Mesenchymal stem cell (in vitro differentiated cells and primary cell): ENCODE measurements at regions not wholly inside any gene's neighbourhood (a gene's known extent, or its start where the extent isn't known, plus 50 kb on each side); places are given as distances from the start of the nearest gene placed in this dataset.
"Not testable (repeated sequence)": the region's sequence is repeated elsewhere in the genome, so short reads cannot be mapped to it uniquely, and the experiment has no call there.

Experiments used
- DNase-seq: peaks from one replicate; pipeline ENCODE4 v3.0.0-alpha.2; 2013
- H2AFZ ChIP-seq: one replicate; pipeline ENCODE4 v1.6.1; 2013; ENCODE audit warnings: low read depth, mild to moderate bottlenecking, control low read depth, inconsistent platforms, low read length, moderate library complexity
- H2AK5ac ChIP-seq: 2 replicates; pipeline ENCODE4 v1.6.1; 2013; ENCODE audit warnings: low read length, moderate library complexity, mild to moderate bottlenecking, inconsistent platforms; ENCODE audit not compliant: severe bottlenecking
- H2BK120ac ChIP-seq: one replicate; pipeline ENCODE4 v1.6.1; 2013; ENCODE audit warnings: low read depth, mild to moderate bottlenecking, inconsistent platforms, low read length, moderate library complexity
- H2BK12ac ChIP-seq, 2 experiments: one replicate each; pipeline ENCODE4 v1.6.1; 2013; ENCODE audit warnings: inconsistent platforms in 2 of 2, low read length in 2 of 2, mild to moderate bottlenecking in 2 of 2, moderate library complexity in 2 of 2, control low read depth in 1 of 2
- H2BK15ac ChIP-seq: one replicate; pipeline ENCODE4 v1.6.1; 2013; ENCODE audit warnings: mild to moderate bottlenecking, low read depth, inconsistent platforms; ENCODE audit not compliant: poor library complexity, severe bottlenecking
- H2BK5ac ChIP-seq: 2 replicates; pipeline ENCODE4 v1.6.1; 2013; ENCODE audit warnings: low read depth, mild to moderate bottlenecking, low read length, control low read depth, inconsistent platforms; ENCODE audit not compliant: poor library complexity, severe bottlenecking
- H3K14ac ChIP-seq, 2 experiments: one replicate each; pipeline ENCODE4 v1.6.1; 2013; ENCODE audit warnings: inconsistent platforms in 2 of 2, low read length in 2 of 2, control low read depth in 1 of 2, mild to moderate bottlenecking in 1 of 2, moderate library complexity in 1 of 2
- H3K18ac ChIP-seq, 2 experiments: one replicate each; pipeline ENCODE4 v1.6.1; 2013; ENCODE audit warnings: inconsistent platforms in 2 of 2, low read length in 2 of 2, control low read depth in 1 of 2, low read depth in 1 of 2, mild to moderate bottlenecking in 1 of 2
- H3K23ac ChIP-seq, 2 experiments: one replicate each; pipeline ENCODE4 v1.6.1; 2013; ENCODE audit warnings: inconsistent platforms in 2 of 2, low read length in 2 of 2, mild to moderate bottlenecking in 2 of 2, moderate library complexity in 2 of 2, control low read depth in 1 of 2
- H3K27ac ChIP-seq: 2 replicates; pipeline ENCODE4 v1.5.1; 2013; ENCODE audit warnings: mild to moderate bottlenecking, moderate library complexity, low read length, control low read depth, inconsistent platforms; ENCODE audit not compliant: poor library complexity, severe bottlenecking
- H3K27me3 ChIP-seq, 2 experiments: 2 replicates each; pipeline versions ENCODE4 v1.6.1 to v1.7.0; 2013; ENCODE audit warnings: low read length in 2 of 2, mild to moderate bottlenecking in 2 of 2, moderate library complexity in 2 of 2, control low read depth in 1 of 2, inconsistent platforms in 1 of 2; ENCODE audit not compliant: control insufficient read depth in 1 of 2, insufficient read depth in 1 of 2
- H3K36me3 ChIP-seq, 2 experiments: 2 replicates each; pipeline versions ENCODE4 v1.6.1 to v1.7.0; 2013; ENCODE audit warnings: low read length in 2 of 2, control low read depth in 1 of 2, inconsistent platforms in 1 of 2, low read depth in 1 of 2, mild to moderate bottlenecking in 1 of 2; ENCODE audit not compliant: insufficient read depth in 2 of 2, control insufficient read depth in 1 of 2
- H3K4ac ChIP-seq, 2 experiments: one replicate each; pipeline ENCODE4 v1.6.1; 2013; ENCODE audit warnings: inconsistent platforms in 2 of 2, low read length in 2 of 2, mild to moderate bottlenecking in 2 of 2, moderate library complexity in 2 of 2, control low read depth in 1 of 2, low read depth in 1 of 2
- H3K4me1 ChIP-seq: 2 replicates; pipeline ENCODE4 v1.6.1; 2013; ENCODE audit warnings: low read depth, low read length, control low read depth; ENCODE audit not compliant: control insufficient read depth, insufficient read depth
- H3K4me2 ChIP-seq: 2 replicates; pipeline ENCODE4 v1.6.1; 2013; ENCODE audit warnings: low read length, mild to moderate bottlenecking, inconsistent platforms; ENCODE audit not compliant: poor library complexity, severe bottlenecking
- H3K4me3 ChIP-seq, 2 experiments: 2 replicates each; pipeline versions ENCODE4 v1.5.1 to v1.7.0; 2013; ENCODE audit warnings: low read length in 2 of 2, mild to moderate bottlenecking in 2 of 2, control low read depth in 1 of 2, low read depth in 1 of 2; ENCODE audit not compliant: insufficient read depth in 1 of 2
- H3K79me1 ChIP-seq: replicated peaks from 2 replicates; pipeline ENCODE4 v1.6.1; 2013; ENCODE audit warnings: mild to moderate bottlenecking, control low read depth, low read length, inconsistent platforms; ENCODE audit not compliant: poor library complexity, severe bottlenecking
- H3K9ac ChIP-seq: 2 replicates; pipeline ENCODE4 v1.7.0; 2013; ENCODE audit warnings: mild to moderate bottlenecking, low read length, moderate library complexity
- H3K9me3 ChIP-seq: 2 replicates; pipeline ENCODE4 v1.7.0; 2013; ENCODE audit warnings: mild to moderate bottlenecking, low read length; ENCODE audit not compliant: control insufficient read depth
- H4K8ac ChIP-seq: one replicate; pipeline ENCODE4 v1.6.1; 2013; ENCODE audit warnings: inconsistent platforms, mild to moderate bottlenecking, low read length, moderate library complexity
- H4K91ac ChIP-seq: one replicate; pipeline ENCODE4 v1.6.1; 2013; ENCODE audit warnings: mild to moderate bottlenecking, low read length, inconsistent platforms
- WGBS: methylation state at CpG from one replicate; pipeline ENCODE4 v1.1.7; 2013; ENCODE audit warnings: mixed read lengths; 5-methylcytosine and 5-hydroxymethylcytosine counted together

- Histone ChIP-seq H3K23ac (no peak overlapping the region), H3K14ac (no peak overlapping the region), H3K9ac (no peak overlapping the region), H3K4me3 (no peak overlapping the region), H2BK12ac (no peak overlapping the region), H3K4me2 (no peak overlapping the region), H3K27me3 (peaks cover 0 to 6% of the 10 kb centered on the region in 2 experiments), H3K4me1 (peaks cover 6% of the 10 kb centered on the region), H4K91ac (no peak overlapping the region), H3K18ac (no peak overlapping the region), H3K27ac (no peak overlapping the region), H3K4ac (no peak overlapping the region), H3K9me3 (no peaks in the 10 kb centered on the region), H2AK5ac (no peak overlapping the region), H2BK5ac (no peak overlapping the region), H3K79me1 (no peaks in the 10 kb centered on the region), H2AFZ (no peak overlapping the region), H3K36me3 (no peaks in the 10 kb centered on the region), H2BK120ac (no peak overlapping the region), H2BK15ac (no peak overlapping the region), H4K8ac (no peak overlapping the region)
- WGBS = 15% methylated on average over 2 of the region's 3 CpGs
- no peak for DNase-seq
Observed at GRCh38 chr1:65026235-65026634, 59.9 kb upstream of the JAK1 start.

- no peaks in the 10 kb centered on the region for H3K79me1 ChIP-seq
- no peak overlapping the region for H3K4me2 ChIP-seq
- no peak overlapping the region for H3K9ac ChIP-seq
- no peak overlapping the region for H2BK15ac ChIP-seq
- WGBS = 80% methylated on average over 5 of the region's 5 CpGs
- DNase-seq = no peak
- no peak overlapping the region for H3K4ac ChIP-seq
- no peak overlapping the region for H2BK5ac ChIP-seq
- H3K36me3 ChIP-seq = no peaks in the 10 kb centered on the region
- no peak overlapping the region for H2AFZ ChIP-seq
- no peak overlapping the region for H2BK12ac ChIP-seq
- H4K91ac ChIP-seq = peak overlapping the region; percentile 7
- H2AK5ac ChIP-seq = no peak overlapping the region
- no peak overlapping the region for H3K18ac ChIP-seq
- no peak overlapping the region for H3K27ac ChIP-seq
- no peak overlapping the region for H3K23ac ChIP-seq
- H3K27me3 ChIP-seq = peaks cover 0 to 6% of the 10 kb centered on the region in 2 experiments
- peaks cover 6% of the 10 kb centered on the region for H3K4me1 ChIP-seq
- no peak overlapping the region for H3K4me3 ChIP-seq
- no peaks in the 10 kb centered on the region for H3K9me3 ChIP-seq
- H4K8ac ChIP-seq = no peak overlapping the region
- H2BK120ac ChIP-seq = no peak overlapping the region
- no peak overlapping the region for H3K14ac ChIP-seq
Observed at GRCh38 chr1:65027666-65028358, 61.5 kb upstream of the JAK1 start.

DNA sequence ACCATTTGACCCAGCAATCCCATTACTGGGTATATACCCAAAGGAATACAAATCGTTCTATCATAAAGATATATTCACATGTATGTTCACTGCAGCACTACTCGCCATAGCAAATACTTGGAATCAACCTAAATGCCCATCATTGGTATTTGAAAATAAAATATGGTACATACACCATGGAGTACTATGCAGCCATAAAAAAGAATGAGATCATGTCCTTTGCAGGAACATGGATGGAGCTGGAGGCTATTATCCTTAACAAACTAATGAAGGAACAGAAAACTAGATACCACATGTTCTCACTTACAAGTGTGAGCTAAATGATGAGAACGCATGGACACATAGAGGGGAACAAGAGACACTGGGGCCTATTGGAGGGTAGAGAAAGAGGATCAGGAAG, 63.1 kb upstream of the JAK1 start:
- WGBS = 78% methylated on average over 1 of the region's 3 CpGs
- H3K27ac ChIP-seq, H2BK15ac ChIP-seq, H2BK120ac ChIP-seq, H4K8ac ChIP-seq, H2BK12ac ChIP-seq, DNase-seq, H2BK5ac ChIP-seq, H3K9ac ChIP-seq, H3K9me3 ChIP-seq, H3K27me3 ChIP-seq, H3K4me2 ChIP-seq, H2AK5ac ChIP-seq, H2AFZ ChIP-seq, H3K79me1 ChIP-seq, H3K23ac ChIP-seq, H4K91ac ChIP-seq, H3K14ac ChIP-seq, H3K4me3 ChIP-seq, H3K4me1 ChIP-seq, H3K36me3 ChIP-seq, H3K18ac ChIP-seq, H3K4ac ChIP-seq: not testable (repeated sequence)

DNA sequence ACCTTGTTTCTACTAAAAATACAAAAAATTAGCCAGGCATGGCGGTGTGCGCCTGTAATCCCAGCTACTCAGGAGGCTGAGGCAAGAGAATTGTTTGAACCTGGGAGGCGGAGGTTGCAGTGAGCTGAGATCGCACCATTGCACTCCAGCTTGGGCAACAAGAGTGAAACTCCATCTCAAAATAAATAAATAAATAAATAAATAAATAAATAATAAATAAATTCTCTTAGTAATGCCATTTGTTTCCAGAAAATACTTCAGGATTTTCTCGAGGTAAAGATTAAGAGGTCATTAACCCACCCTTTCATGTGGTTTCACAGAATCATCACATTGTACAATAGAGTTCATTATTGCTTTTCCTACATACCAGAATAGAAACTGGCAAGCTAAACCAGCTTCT, 68.5 kb upstream of the JAK1 start:
- H3K9ac ChIP-seq, H3K27me3 ChIP-seq, H3K4me1 ChIP-seq, H3K27ac ChIP-seq, H3K79me1 ChIP-seq, H2BK12ac ChIP-seq, H4K91ac ChIP-seq, H2BK120ac ChIP-seq, H3K14ac ChIP-seq, H2AK5ac ChIP-seq, H3K23ac ChIP-seq, DNase-seq, H3K9me3 ChIP-seq, H3K4me2 ChIP-seq, H3K18ac ChIP-seq, H3K4ac ChIP-seq, H2AFZ ChIP-seq, H2BK15ac ChIP-seq, H4K8ac ChIP-seq, H3K4me3 ChIP-seq, H3K36me3 ChIP-seq, H2BK5ac ChIP-seq: not testable (repeated sequence)
- WGBS = 73% methylated on average over 1 of the region's 5 CpGs
